HCT116 (cell line): ENCODE measurements at regions not wholly inside any gene's neighbourhood (a gene's known extent, or its start where the extent isn't known, plus 50 kb on each side); places are given as distances from the start of the nearest gene placed in this dataset.

Source experiments
- CTCF ChIP-seq, 3 experiments: fragments of 200-600 bp in 1 of 3; sonication (generic) in 1 of 3; IDR thresholded peaks in 2 of 3; conservative IDR thresholded peaks in 1 of 3; 2 replicates each; pipeline ENCODE4 v1.5.1; 2012 to 2017; ENCODE audit warnings: low read depth in 2 of 3, low read length in 2 of 3, antibody characterized with exemption in 1 of 3, borderline replicate concordance in 1 of 3, control low read depth in 1 of 3, mild to moderate bottlenecking in 1 of 3, mixed read lengths in 1 of 3, mixed run types in 1 of 3, moderate library complexity in 1 of 3; ENCODE audit not compliant: insufficient read depth in 1 of 3
- ELF1 ChIP-seq: IDR thresholded peaks from 2 replicates; pipeline ENCODE4 v1.6.1; 2012; ENCODE audit warnings: low read depth, borderline replicate concordance
- EZH2phosphoT487 ChIP-seq: fragments of 200-600 bp; IDR thresholded peaks from 2 replicates; pipeline ENCODE4 v1.6.1; 2018; ENCODE audit warnings: antibody characterized with exemption, borderline replicate concordance
- JUND ChIP-seq: IDR thresholded peaks from 2 replicates; pipeline ENCODE4 v1.6.1; 2012
- POLR2AphosphoS5 ChIP-seq: IDR thresholded peaks from 2 replicates; pipeline ENCODE4 v1.6.1; 2011; ENCODE audit warnings: mild to moderate bottlenecking, low read depth, low read length, moderate library complexity
- REST ChIP-seq: IDR thresholded peaks from 2 replicates; pipeline ENCODE4 v1.6.1; 2012; ENCODE audit warnings: low read depth
- SIN3A ChIP-seq: IDR thresholded peaks from 2 replicates; pipeline ENCODE4 v1.6.1; 2012; ENCODE audit warnings: low read depth
- SRF ChIP-seq: IDR thresholded peaks from 2 replicates; pipeline ENCODE4 v1.6.1; 2012; ENCODE audit warnings: low read depth
- TCF7L2 ChIP-seq: IDR thresholded peaks from 2 replicates; pipeline ENCODE4 v1.7.0; 2011; ENCODE audit warnings: borderline replicate concordance, inconsistent platforms; ENCODE audit not compliant: insufficient read depth, insufficient read length; ENCODE audit errors: extremely low read depth
- YY1 ChIP-seq: IDR thresholded peaks from 2 replicates; pipeline ENCODE4 v1.6.1; 2011; ENCODE audit warnings: low read length, low read depth, moderate library complexity, mild to moderate bottlenecking; ENCODE audit not compliant: insufficient replicate concordance; ENCODE audit errors: extremely low read depth

DNA sequence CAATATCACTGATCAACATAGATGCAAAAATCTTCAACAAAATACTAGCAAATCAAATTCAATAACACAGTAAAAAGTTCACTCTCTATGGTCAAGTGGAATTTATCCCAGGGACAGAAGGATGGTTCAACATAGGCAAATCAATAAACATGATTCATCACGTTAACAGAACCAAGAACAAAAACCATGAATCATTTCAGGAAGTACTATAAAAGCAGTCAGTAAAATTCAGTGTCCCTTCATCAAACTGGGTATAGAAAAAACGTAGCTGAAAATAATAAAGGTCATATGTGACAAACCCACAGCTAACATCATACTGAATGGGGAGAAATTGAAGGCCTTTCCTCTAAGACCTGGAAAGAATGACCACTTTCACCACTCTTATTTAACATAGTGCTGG, 172.1 kb downstream of the POLR2M start (continued):
- no peak for TF ChIP-seq CTCF (IDR thresholded peaks at IDR 0.05 in 2 of 3, conservative IDR thresholded peaks at IDR 0.05 in 1 of 3; ENCODE audit: borderline replicate concordance in 1 of 3, insufficient read depth in 1 of 3, low read depth in 2 of 3, low read length in 2 of 3)
- no peak for TF ChIP-seq POLR2AphosphoS5
- TF ChIP-seq ELF1 = peak; percentile 46
- peak; percentile 90 for TF ChIP-seq JUND
- no peak for TF ChIP-seq REST
- TF ChIP-seq YY1 = no peak
- no peak for TF ChIP-seq EZH2phosphoT487
- TF ChIP-seq TCF7L2 = no peak
- TF ChIP-seq SRF = peak; percentile 49; the same call in 1 of the 2 replicates
- TF ChIP-seq SIN3A = no peak
